Activated naive CD8-positive, alpha-beta T cell treated with anti-CD3 and anti-CD28 coated beads for 36 hours (primary cell): ENCODE measurements at regions not wholly inside any gene's neighbourhood (a gene's known extent, or its start where the extent isn't known, plus 50 kb on each side); places are given as distances from the start of the nearest gene placed in this dataset.

Experiments
- DNase-seq: peaks from one replicate; pipeline ENCODE4 v3.0.0; 2021
- H3K27ac Mint-ChIP-seq: one replicate; pipeline ENCODE4 v1.8.0; 2022; ENCODE audit warnings: mild to moderate bottlenecking, moderate library complexity, mixed read lengths
- H3K27me3 Mint-ChIP-seq: one replicate; pipeline ENCODE4 v1.8.0; 2022; ENCODE audit warnings: mild to moderate bottlenecking, mixed read lengths
- H3K36me3 Mint-ChIP-seq: one replicate; pipeline ENCODE4 v1.8.0; 2021; ENCODE audit warnings: mild to moderate bottlenecking, mixed read lengths
- H3K4me1 Mint-ChIP-seq: one replicate; pipeline ENCODE4 v1.8.0; 2021; ENCODE audit warnings: mixed read lengths
- H3K4me3 Mint-ChIP-seq: one replicate; pipeline ENCODE4 v1.8.0; 2022; ENCODE audit warnings: mild to moderate bottlenecking, moderate library complexity, mixed read lengths
- H3K9me3 Mint-ChIP-seq: one replicate; pipeline ENCODE4 v1.8.0; 2022; ENCODE audit warnings: mixed read lengths

DNA sequence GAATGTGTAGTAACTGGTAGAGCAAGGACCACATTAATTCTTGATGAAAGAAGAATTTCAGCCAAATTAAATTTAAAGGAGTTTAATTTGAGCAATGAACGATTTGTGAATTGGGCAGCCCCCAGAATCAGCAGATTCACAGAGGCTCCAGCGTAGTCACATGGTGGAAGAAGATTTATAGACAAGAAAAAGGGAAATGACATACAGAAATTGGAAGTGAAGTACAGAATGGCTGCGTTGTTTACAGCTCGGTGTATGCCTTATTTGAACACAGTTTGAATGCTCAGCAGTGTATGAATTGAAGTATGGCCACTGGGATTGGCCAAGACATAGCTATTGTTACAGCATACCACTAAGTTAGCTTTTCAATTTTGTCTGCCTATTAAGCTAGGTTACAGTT, 173.6 kb upstream of the ARG1 start:
- Mint-ChIP-seq H3K27ac (no peak overlapping the region), H3K27me3 (no peaks in the 10 kb centered on the region), H3K4me1 (peaks cover 14% of the 10 kb centered on the region), H3K9me3 (peaks cover 21% of the 10 kb centered on the region), H3K4me3 (no peak overlapping the region), H3K36me3 (peaks cover 44% of the 10 kb centered on the region)
- DNase-seq = no peak

GRCh38 chr6:131400054-131400778, 172.8 kb upstream of the ARG1 start:
- peaks cover 23% of the 10 kb centered on the region for H3K9me3 Mint-ChIP-seq
- H3K4me1 Mint-ChIP-seq = peaks cover 14% of the 10 kb centered on the region
- peaks cover 45% of the 10 kb centered on the region for H3K36me3 Mint-ChIP-seq
- no peak for DNase-seq
- peak overlapping the region; percentile 43 for H3K27ac Mint-ChIP-seq
- H3K27me3 Mint-ChIP-seq = no peaks in the 10 kb centered on the region
- no peak overlapping the region for H3K4me3 Mint-ChIP-seq

GRCh38 chr6:131400779-131401496, 172.1 kb upstream of the ARG1 start:
- DNase-seq = no peak
- H3K4me3 Mint-ChIP-seq = no peak overlapping the region
- H3K4me1 Mint-ChIP-seq = peaks cover 14% of the 10 kb centered on the region
- H3K27me3 Mint-ChIP-seq = no peaks in the 10 kb centered on the region
- peaks cover 20% of the 10 kb centered on the region for H3K9me3 Mint-ChIP-seq
- H3K36me3 Mint-ChIP-seq = peaks cover 45% of the 10 kb centered on the region
- H3K27ac Mint-ChIP-seq = peak overlapping the region; percentile 43

DNA sequence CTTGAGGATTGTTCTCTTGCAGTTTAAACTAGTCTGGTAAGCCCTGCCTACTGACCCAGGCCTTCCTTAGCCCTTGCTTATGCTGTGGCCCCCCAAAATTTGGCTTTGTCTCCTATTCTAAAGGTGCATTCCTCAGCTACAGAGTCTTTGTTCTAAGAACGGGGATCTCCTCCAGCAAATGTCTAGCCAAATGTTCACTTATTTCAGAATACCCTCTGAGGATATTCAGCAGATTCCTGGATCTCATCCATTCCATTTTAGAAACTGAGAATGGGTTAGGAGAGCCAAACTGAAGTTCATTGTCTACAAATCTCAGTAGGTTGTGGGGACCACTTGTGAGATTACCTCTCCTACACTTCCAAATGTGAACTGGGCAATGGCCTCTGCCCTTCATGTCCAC, 164.2 kb upstream of the ARG1 start:
- no peak for DNase-seq
- no peak overlapping the region for H3K27ac Mint-ChIP-seq
- no peak overlapping the region for H3K4me3 Mint-ChIP-seq
- H3K36me3 Mint-ChIP-seq = peaks cover 34% of the 10 kb centered on the region
- no peaks in the 10 kb centered on the region for H3K27me3 Mint-ChIP-seq
- H3K9me3 Mint-ChIP-seq = peaks cover 21% of the 10 kb centered on the region
- H3K4me1 Mint-ChIP-seq = peaks cover 5% of the 10 kb centered on the region

DNA sequence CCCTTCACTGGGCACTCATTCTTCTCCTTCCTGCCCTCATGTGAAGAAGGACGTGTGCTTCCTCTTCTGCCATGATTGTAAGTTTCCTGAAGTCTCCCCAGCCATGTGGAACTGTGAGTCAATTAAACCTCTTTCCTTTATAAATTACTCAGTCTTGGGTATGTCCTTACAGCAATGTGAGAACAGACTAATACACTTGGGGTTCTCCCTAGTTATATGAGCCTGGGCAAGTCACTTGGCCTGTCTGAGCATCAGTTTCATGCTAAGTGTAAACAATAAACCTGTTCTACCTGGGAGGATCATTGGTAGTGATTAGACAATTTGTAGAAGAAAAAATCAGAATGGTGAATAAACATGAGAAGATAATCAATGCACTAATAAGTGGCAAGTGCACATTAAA, 162.2 kb upstream of the ARG1 start:
- Mint-ChIP-seq H3K9me3 (peaks cover 14% of the 10 kb centered on the region), H3K27me3 (no peaks in the 10 kb centered on the region), H3K4me1 (peaks cover 12% of the 10 kb centered on the region), H3K36me3 (peaks cover 29% of the 10 kb centered on the region), H3K27ac (no peak overlapping the region), H3K4me3 (no peak overlapping the region)
- DNase-seq = no peak

- Mint-ChIP-seq H3K4me3 (no peak overlapping the region), H3K27ac (no peak overlapping the region), H3K4me1 (peaks cover 28% of the 10 kb centered on the region), H3K27me3 (no peaks in the 10 kb centered on the region), H3K9me3 (peaks cover 14% of the 10 kb centered on the region), H3K36me3 (peaks cover 34% of the 10 kb centered on the region)
- no peak for DNase-seq
These were observed 159.8 kb upstream of the ARG1 start for GRCh38 chr6:131412960-131413830.

- Mint-ChIP-seq H3K27ac (no peak overlapping the region), H3K36me3 (peaks cover 36% of the 10 kb centered on the region), H3K4me1 (peaks cover 28% of the 10 kb centered on the region), H3K4me3 (no peak overlapping the region), H3K9me3 (peaks cover 14% of the 10 kb centered on the region), H3K27me3 (no peaks in the 10 kb centered on the region)
- DNase-seq = no peak
These were observed 159.2 kb upstream of the ARG1 start for GRCh38 chr6:131413831-131414191.

GRCh38 chr6:131414956-131415355, 158.1 kb upstream of the ARG1 start:
- Mint-ChIP-seq H3K27me3 (no peaks in the 10 kb centered on the region), H3K27ac (no peak overlapping the region), H3K4me3 (no peak overlapping the region), H3K9me3 (peaks cover 14% of the 10 kb centered on the region), H3K4me1 (peaks cover 37% of the 10 kb centered on the region), H3K36me3 (peaks cover 42% of the 10 kb centered on the region)
- no peak for DNase-seq

DNA sequence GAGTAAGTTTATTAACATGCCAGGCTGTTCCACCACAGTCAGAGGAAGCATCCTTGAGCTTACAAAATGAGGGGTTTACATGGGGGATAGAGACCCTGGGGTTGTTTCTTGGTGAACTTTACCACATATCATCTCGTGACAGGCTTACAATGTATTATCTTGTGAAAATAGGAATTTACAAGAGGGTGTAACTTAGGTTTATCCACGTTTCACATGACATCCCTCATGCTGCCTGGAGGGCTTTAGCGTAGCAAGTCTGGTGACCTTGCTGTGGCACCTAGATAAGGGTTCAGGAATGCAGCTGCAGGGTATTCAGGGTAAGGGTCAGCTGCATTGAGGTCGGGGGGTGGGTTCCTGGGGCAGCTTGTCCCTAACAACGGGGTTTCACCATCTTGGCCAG, 154.6 kb upstream of the ARG1 start:
- H3K36me3 Mint-ChIP-seq = peaks cover 50% of the 10 kb centered on the region
- H3K27ac Mint-ChIP-seq = peak overlapping the region; percentile 88
- no peak overlapping the region for H3K4me3 Mint-ChIP-seq
- peaks cover 1% of the 10 kb centered on the region for H3K9me3 Mint-ChIP-seq
- DNase-seq = no peak
- H3K27me3 Mint-ChIP-seq = no peaks in the 10 kb centered on the region
- peaks cover 41% of the 10 kb centered on the region for H3K4me1 Mint-ChIP-seq

DNA sequence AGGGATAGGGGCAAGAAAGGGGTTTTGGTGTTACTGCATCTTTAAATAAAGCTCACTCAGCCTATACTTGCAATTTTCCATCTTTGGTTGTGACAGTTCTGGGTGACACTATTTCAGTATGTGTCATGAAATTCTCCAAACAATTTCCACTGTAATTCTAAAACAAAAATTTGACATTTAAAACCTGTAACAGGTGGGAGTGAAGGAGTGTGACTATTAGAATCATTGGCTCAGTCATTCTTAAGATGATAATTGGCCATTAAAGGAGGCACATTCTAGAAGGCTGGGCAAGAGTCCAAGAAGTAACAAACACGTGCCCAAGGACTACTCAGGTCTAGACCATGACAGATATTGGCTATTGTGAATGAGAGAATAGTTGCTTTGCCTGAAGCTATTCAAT, 153.3 kb upstream of the ARG1 start:
- Mint-ChIP-seq H3K27ac (peak overlapping the region; percentile 88), H3K4me3 (peak overlapping the region; percentile 7), H3K9me3 (peaks cover 1% of the 10 kb centered on the region), H3K4me1 (peaks cover 40% of the 10 kb centered on the region), H3K36me3 (peaks cover 48% of the 10 kb centered on the region), H3K27me3 (no peaks in the 10 kb centered on the region)
- no peak for DNase-seq

DNA sequence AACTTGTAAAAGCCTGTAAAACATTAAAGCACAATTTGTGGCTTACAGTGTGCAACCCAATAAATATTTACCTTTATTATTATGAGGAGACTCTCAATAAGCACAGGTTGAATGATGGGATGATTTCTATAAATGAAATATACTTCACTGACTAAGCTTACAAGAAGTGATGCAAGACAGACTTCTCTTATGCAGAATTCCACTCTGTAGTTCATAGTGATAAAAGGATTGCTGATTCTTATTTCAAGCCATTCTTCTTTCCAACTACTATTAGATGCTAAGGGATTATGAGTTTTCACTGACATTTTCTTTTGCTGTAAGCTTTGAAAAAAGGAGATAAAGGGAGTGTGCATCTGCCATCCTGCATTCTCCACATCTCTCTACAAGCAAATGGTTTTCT, 149.0 kb upstream of the ARG1 start:
- Mint-ChIP-seq H3K4me3 (no peak overlapping the region), H3K4me1 (peaks cover 34% of the 10 kb centered on the region), H3K27ac (no peak overlapping the region), H3K27me3 (no peaks in the 10 kb centered on the region), H3K9me3 (peaks cover 4% of the 10 kb centered on the region), H3K36me3 (peaks cover 40% of the 10 kb centered on the region)
- DNase-seq = no peak

DNA sequence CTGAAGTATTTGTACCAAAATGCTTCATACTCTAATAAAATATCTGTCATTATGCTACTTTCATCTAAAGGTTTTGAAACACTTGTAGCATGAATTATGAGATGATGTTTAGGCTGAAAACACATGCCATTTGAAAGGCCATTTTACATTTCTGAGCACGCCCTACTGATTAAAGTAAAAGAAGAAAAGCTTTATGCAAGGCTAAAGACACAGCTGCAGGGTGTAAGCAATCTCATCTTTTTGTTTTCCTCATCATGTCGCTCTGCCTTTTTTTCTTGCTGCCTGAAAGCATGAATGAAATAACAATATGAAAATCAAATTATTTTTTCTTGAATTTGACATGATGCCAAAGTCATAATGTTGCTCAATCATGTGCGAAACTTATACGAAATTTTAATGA, 148.6 kb upstream of the ARG1 start:
- no peak overlapping the region for H3K27ac Mint-ChIP-seq
- H3K36me3 Mint-ChIP-seq = peaks cover 41% of the 10 kb centered on the region
- no peak for DNase-seq
- H3K4me3 Mint-ChIP-seq = no peak overlapping the region
- peaks cover 33% of the 10 kb centered on the region for H3K4me1 Mint-ChIP-seq
- H3K9me3 Mint-ChIP-seq = peaks cover 4% of the 10 kb centered on the region
- no peaks in the 10 kb centered on the region for H3K27me3 Mint-ChIP-seq

DNA sequence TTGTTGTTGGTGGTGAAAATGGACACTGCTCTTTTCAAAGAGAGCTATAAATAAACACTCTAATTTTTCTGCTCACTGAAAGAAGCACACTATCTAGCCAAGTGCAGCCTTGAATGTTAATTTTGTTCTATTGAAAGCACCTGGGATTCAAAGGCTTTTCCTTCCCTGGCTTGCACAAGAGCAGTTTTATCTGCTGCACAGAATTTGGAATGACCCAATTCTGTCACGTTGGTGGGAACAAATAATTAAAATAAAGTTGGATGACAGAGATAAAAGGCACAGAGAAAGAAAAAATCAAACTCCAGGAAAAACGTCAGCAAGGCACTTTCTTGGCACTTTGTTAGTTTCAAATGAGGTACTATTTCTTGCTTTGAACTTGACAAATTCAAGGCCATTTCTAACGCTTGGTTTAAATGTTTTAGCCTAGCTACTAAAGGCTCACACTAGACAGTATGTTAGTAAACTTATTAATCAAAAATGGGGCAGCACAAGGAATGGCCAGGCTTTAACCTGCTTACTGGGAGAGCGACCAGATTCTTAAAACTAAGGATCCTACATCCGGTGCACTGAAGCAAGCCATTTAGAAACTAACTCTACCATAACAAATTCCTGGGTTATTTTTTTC, 145.5 kb upstream of the ARG1 start:
- Mint-ChIP-seq H3K36me3 (peaks cover 32% of the 10 kb centered on the region), H3K4me1 (peaks cover 29% of the 10 kb centered on the region), H3K27ac (no peak overlapping the region), H3K27me3 (no peaks in the 10 kb centered on the region), H3K9me3 (peaks cover 4% of the 10 kb centered on the region), H3K4me3 (no peak overlapping the region)
- no peak for DNase-seq

DNA sequence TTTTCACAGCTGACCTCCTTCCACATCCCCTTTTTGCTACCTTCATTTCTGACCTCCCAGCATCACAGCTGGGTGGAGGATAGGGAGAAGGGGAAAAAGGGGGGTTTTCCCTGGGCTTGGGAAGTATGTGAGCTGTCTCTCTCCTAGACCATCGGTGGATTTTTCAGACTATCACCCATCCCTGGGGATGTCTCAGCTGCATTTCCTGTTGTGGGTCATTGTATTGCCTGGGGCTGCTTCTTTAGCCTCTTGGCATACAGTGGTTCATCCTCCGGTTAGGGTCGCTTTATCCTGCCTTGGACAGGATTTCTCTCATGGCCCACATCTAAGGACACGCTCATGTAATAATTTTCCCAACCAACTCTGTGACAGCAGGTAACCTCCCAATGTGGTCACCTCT, 142.5 kb upstream of the ARG1 start:
- no peaks in the 10 kb centered on the region for H3K27me3 Mint-ChIP-seq
- H3K27ac Mint-ChIP-seq = no peak overlapping the region
- H3K4me1 Mint-ChIP-seq = peaks cover 29% of the 10 kb centered on the region
- peaks cover 52% of the 10 kb centered on the region for H3K36me3 Mint-ChIP-seq
- DNase-seq = no peak
- no peak overlapping the region for H3K4me3 Mint-ChIP-seq
- peaks cover 10% of the 10 kb centered on the region for H3K9me3 Mint-ChIP-seq

- DNase-seq = no peak
- no peaks in the 10 kb centered on the region for H3K27me3 Mint-ChIP-seq
- H3K4me1 Mint-ChIP-seq = peaks cover 26% of the 10 kb centered on the region
- H3K27ac Mint-ChIP-seq = no peak overlapping the region
- peaks cover 19% of the 10 kb centered on the region for H3K9me3 Mint-ChIP-seq
- H3K36me3 Mint-ChIP-seq = peaks cover 62% of the 10 kb centered on the region
- H3K4me3 Mint-ChIP-seq = no peak overlapping the region
These were observed 141.3 kb upstream of the ARG1 start for GRCh38 chr6:131431718-131432117.
